ENCODE measurements at regions not wholly inside any gene's neighbourhood (a gene's known extent, or its start where the extent isn't known, plus 50 kb on each side); places are given as distances from the start of the nearest gene placed in this dataset.

DNA sequence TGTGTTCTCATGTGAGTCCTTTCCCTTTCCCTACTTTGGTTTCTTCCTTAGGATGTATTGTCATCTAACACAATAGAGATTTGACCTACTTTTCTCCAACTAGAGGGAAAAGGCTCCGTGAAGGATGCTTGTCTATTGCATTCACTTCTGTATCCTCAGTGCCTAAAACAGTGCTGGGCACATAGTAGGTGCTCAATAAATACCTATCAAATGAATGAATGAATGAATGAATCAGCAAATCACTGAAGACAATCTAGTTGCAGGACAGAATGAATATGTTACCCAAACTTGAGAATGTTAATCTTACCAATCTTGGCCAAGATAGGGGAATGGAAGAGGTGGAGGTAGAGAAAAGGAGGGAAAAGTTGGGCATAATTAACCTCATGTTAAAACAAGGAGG is 131.2 kb upstream of the FOXN2 start:
- TF ChIP-seq CTCF (conservative IDR thresholded peaks at IDR 0.05; ENCODE audit: low read depth in 2 of 2) (no peak), EZH2 (IDR thresholded peaks at IDR 0.05; ENCODE audit: low read depth, unreplicated experiment) (no peak), CREB1 (CRISPR knock-in tag; IDR thresholded peaks at IDR 0.05; ENCODE audit: low read depth) (no peak), EZH2phosphoT487 (IDR thresholded peaks at IDR 0.05; ENCODE audit: unreplicated experiment) (no peak), POLR2AphosphoS5 (IDR thresholded peaks at IDR 0.05; ENCODE audit: low read depth) (no peak), REST (IDR thresholded peaks at IDR 0.05; ENCODE audit: unreplicated experiment) (no peak), STAT1 (IDR thresholded peaks at IDR 0.05; ENCODE audit: unreplicated experiment) (no peak), ZNF462 (CRISPR knock-in tag; IDR thresholded peaks at IDR 0.05) (no peak), JUNB (IDR thresholded peaks at IDR 0.05; ENCODE audit: unreplicated experiment) (no peak), NANOG (IDR thresholded peaks at IDR 0.05; ENCODE audit: borderline replicate concordance) (no peak), ZNF331 (CRISPR knock-in tag; IDR thresholded peaks at IDR 0.05; ENCODE audit: low read depth) (no peak)
- TF ChIP-seq, protein P1, sequence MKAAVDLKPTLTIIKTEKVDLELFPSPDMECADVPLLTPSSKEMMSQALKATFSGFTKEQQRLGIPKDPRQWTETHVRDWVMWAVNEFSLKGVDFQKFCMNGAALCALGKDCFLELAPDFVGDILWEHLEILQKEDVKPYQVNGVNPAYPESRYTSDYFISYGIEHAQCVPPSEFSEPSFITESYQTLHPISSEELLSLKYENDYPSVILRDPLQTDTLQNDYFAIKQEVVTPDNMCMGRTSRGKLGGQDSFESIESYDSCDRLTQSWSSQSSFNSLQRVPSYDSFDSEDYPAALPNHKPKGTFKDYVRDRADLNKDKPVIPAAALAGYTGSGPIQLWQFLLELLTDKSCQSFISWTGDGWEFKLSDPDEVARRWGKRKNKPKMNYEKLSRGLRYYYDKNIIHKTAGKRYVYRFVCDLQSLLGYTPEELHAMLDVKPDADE (IDR thresholded peaks at IDR 0.05) = no peak

Data from GM23338 (cell line).